HepG2 (cell line): ENCODE measurements at regions not wholly inside any gene's neighbourhood (a gene's known extent, or its start where the extent isn't known, plus 50 kb on each side); places are given as distances from the start of the nearest gene placed in this dataset.

Experiments
- ATAC-seq: fragments of 200-7000 bp; cut with Tn5 transposase; 3 replicates; pipeline ENCODE4 v1.9.1; 2020; ENCODE audit warnings: mild to moderate bottlenecking, moderate library complexity
- BruUV-seq: library from RNA; stranded (reverse); fragments of 400-500 nt; replicated peaks from 2 replicates; lab custom pipeline; 2021; lab: Mats Ljungman, UMichigan
- CTCF ChIA-PET: fragments of 300-600 bp; formaldehyde crosslinking; extraction: SDS; loops from one replicate; lab custom pipeline; 2021; ENCODE audit warnings: low total read pairs, inconsistent platforms, low intra/inter-chr PET ratio; lab: Yijun Ruan, JAX
- POLR2A ChIA-PET: fragments of 350-600 bp; sonication (Branson Sonifier 250); formaldehyde crosslinking; loops from one replicate; lab custom pipeline; 2020; ENCODE audit warnings: antibody characterized with exemption, inconsistent platforms; lab: Yijun Ruan, JAX
- DNase-seq: peaks from one replicate; pipeline ENCODE4 v3.0.0-alpha.2; 2015; ENCODE audit warnings: low spot score
- FAIRE-seq: peaks from 3 replicates; lab custom pipeline; 2011; peaks lifted over from hg19 to GRCh38; lab: Jason Lieb, UNC
- H2AFZ ChIP-seq: one replicate; pipeline ENCODE4 v1.6.1; 2011; ENCODE audit warnings: low read length, inconsistent platforms
- H3K27ac ChIP-seq: fragments of 300-600 bp; 3 replicates; pipeline ENCODE4 v1.8.0; 2011; ENCODE audit warnings: mixed run types, mild to moderate bottlenecking, mixed read lengths, low read length, inconsistent platforms; ENCODE audit not compliant: insufficient read depth; ENCODE audit errors: extremely low read length
- H3K27me3 ChIP-seq, 2 experiments: fragments of 200-600 bp in 1 of 2; 2 replicates in 1 of 2; 3 replicates in 1 of 2; pipeline versions ENCODE4 v1.6.0 to v1.8.0; 2011; ENCODE audit warnings: low read length in 2 of 2, mild to moderate bottlenecking in 2 of 2, moderate library complexity in 2 of 2, inconsistent platforms in 1 of 2; ENCODE audit not compliant: insufficient read depth in 2 of 2, control insufficient read depth in 1 of 2
- H3K36me3 ChIP-seq, 2 experiments: fragments of 200-600 bp in 1 of 2; replicated peaks in 1 of 2; 2 replicates in 1 of 2; 3 replicates in 1 of 2; pipeline versions ENCODE4 v1.5.1 to v1.8.0; 2011; ENCODE audit warnings: low read length in 2 of 2, inconsistent platforms in 1 of 2; ENCODE audit not compliant: insufficient read depth in 2 of 2, control insufficient read depth in 1 of 2
- H3K4me1 ChIP-seq: 2 replicates; pipeline ENCODE4 v1.5.1; 2012; ENCODE audit warnings: low read length, inconsistent platforms; ENCODE audit not compliant: insufficient read depth
- H3K4me2 ChIP-seq: 2 replicates; pipeline ENCODE4 v1.6.0; 2011; ENCODE audit warnings: low read depth, low read length, inconsistent platforms
- H3K4me3 ChIP-seq, 3 experiments: fragments of 200-600 bp in 1 of 3; sonication (generic), shearing (Covaris generic) in 1 of 3; replicated peaks in 1 of 3; 2 replicates each; pipeline ENCODE4 v1.5.1; 2011 to 2016; ENCODE audit warnings: low read length in 3 of 3, inconsistent platforms in 2 of 3, low read depth in 2 of 3, mild to moderate bottlenecking in 2 of 3, control low read depth in 1 of 3, mixed read lengths in 1 of 3; ENCODE audit not compliant: insufficient read depth in 1 of 3
- H3K79me2 ChIP-seq: one replicate; pipeline ENCODE4 v1.6.1; 2011; ENCODE audit warnings: low read length, inconsistent platforms; ENCODE audit not compliant: insufficient read depth
- H3K9ac ChIP-seq: 2 replicates; pipeline ENCODE4 v1.6.0; 2011; ENCODE audit warnings: mild to moderate bottlenecking, low read depth, low read length, inconsistent platforms; ENCODE audit not compliant: insufficient read depth
- H3K9me3 ChIP-seq: 2 replicates; pipeline ENCODE4 v1.5.1; 2012; ENCODE audit warnings: mild to moderate bottlenecking, low read length
- H4K20me1 ChIP-seq: 2 replicates; pipeline ENCODE4 v1.6.0; 2011; ENCODE audit warnings: inconsistent platforms, mild to moderate bottlenecking, low read length, moderate library complexity; ENCODE audit not compliant: insufficient read depth
- ADNP ChIP-seq: sonication (generic); formaldehyde crosslinking; IDR thresholded peaks from 2 replicates; pipeline ENCODE4 v1.4.0; 2020; ENCODE audit warnings: missing genetic modification reagents
- BCL6 ChIP-seq: IDR thresholded peaks from 2 replicates; pipeline ENCODE4 v1.6.1; 2016; ENCODE audit warnings: missing genetic modification reagents, missing compliant biosample characterization
- CENPX ChIP-seq: sonication (generic); formaldehyde crosslinking; IDR thresholded peaks from 2 replicates; pipeline ENCODE4 v1.9.0; 2021; ENCODE audit warnings: mild to moderate bottlenecking, missing genetic modification reagents, moderate library complexity
- DMAP1 ChIP-seq: IDR thresholded peaks from 2 replicates; pipeline ENCODE4 v1.6.1; 2016
- HOXA9 ChIP-seq: sonication (generic); formaldehyde crosslinking; IDR thresholded peaks from 2 replicates; pipeline ENCODE4 v1.8.1; 2022; ENCODE audit warnings: missing genetic modification reagents, mild to moderate bottlenecking, moderate library complexity, borderline replicate concordance
- NFKB2 ChIP-seq: sonication (generic); formaldehyde crosslinking; IDR thresholded peaks from 2 replicates; pipeline ENCODE4 v1.4.0; 2020; ENCODE audit warnings: missing genetic modification reagents, borderline replicate concordance
- U2AF1 ChIP-seq: fragments of 200-400 bp; formaldehyde crosslinking; optimal IDR thresholded peaks from 2 replicates; pipeline ENCODE3; 2017; ENCODE audit warnings: mild to moderate bottlenecking, low read depth, low read length
- ZFP1 ChIP-seq: IDR thresholded peaks from 2 replicates; pipeline ENCODE4 v1.6.1; 2016
- ZNF296 ChIP-seq: sonication (generic); formaldehyde crosslinking; conservative IDR thresholded peaks from 2 replicates; pipeline ENCODE4 v1.5.0; 2020; ENCODE audit warnings: mild to moderate bottlenecking, missing genetic modification reagents
- ZNF350 ChIP-seq: sonication (generic); formaldehyde crosslinking; IDR thresholded peaks from 2 replicates; pipeline ENCODE4 v1.4.0; 2020; ENCODE audit warnings: mild to moderate bottlenecking, low read depth, missing genetic modification reagents, borderline replicate concordance
- ZNF44 ChIP-seq: sonication (generic); formaldehyde crosslinking; IDR thresholded peaks from 2 replicates; pipeline ENCODE4 v1.5.1; 2020; ENCODE audit warnings: mild to moderate bottlenecking, missing genetic modification reagents
- ZNF543 ChIP-seq: sonication (generic); formaldehyde crosslinking; IDR thresholded peaks from 2 replicates; pipeline ENCODE4 v1.4.0; 2020; ENCODE audit warnings: mild to moderate bottlenecking, missing genetic modification reagents
- ZNF850 ChIP-seq: sonication (generic); formaldehyde crosslinking; conservative IDR thresholded peaks from 2 replicates; pipeline ENCODE4 v1.9.0; 2021; ENCODE audit warnings: mild to moderate bottlenecking, missing genetic modification reagents
- ZNF883 ChIP-seq: sonication (generic); formaldehyde crosslinking; IDR thresholded peaks from 2 replicates; pipeline ENCODE4 v1.5.1; 2020; ENCODE audit warnings: mild to moderate bottlenecking, missing genetic modification reagents; ENCODE audit errors: not compliant biosample characterization
- WGBS: methylation state at CpG from one replicate; pipeline ENCODE4 v1.1.6; 2017; ENCODE audit warnings: low lambda C conversion rate; 5-methylcytosine and 5-hydroxymethylcytosine counted together
- in situ Hi-C: cut with HindIII; loops from 2 replicates; pipeline ENCODE4 v1.10.0; 2017; ENCODE audit warnings: low pct_unique_long_range_greater_than_20kb; ENCODE audit not compliant: extremely low pct_ligation_motif_present
- intact Hi-C: fragments of 100-400 bp; cut with micrococcal nuclease; formaldehyde crosslinking; loops from one replicate; pipeline ENCODE4 v1.10.0; 2022; ENCODE audit not compliant: unreplicated experiment
- TF ChIP-seq, protein P1 (sequence below): IDR thresholded peaks from 2 replicates; pipeline ENCODE4 v1.6.1; 2016
- TF ChIP-seq, protein P2 (sequence below): sonication (generic); formaldehyde crosslinking; IDR thresholded peaks from 2 replicates; pipeline ENCODE4 v1.4.0; 2020; ENCODE audit warnings: mild to moderate bottlenecking, missing genetic modification reagents

GRCh38 chr20:4560667-4561066 lies 125.6 kb upstream of the PRNP start:
- H3K9me3 ChIP-seq: no peaks in the 10 kb centered on the region
- H3K4me3 ChIP-seq: no peak overlapping the region
- 0% methylated on average over 2 of the region's 2 CpGs for WGBS
- no peaks in the 10 kb centered on the region for H3K36me3 ChIP-seq
- no peaks in the 10 kb centered on the region for H3K4me1 ChIP-seq
- ChIA-PET CTCF (no interaction called here), POLR2A (no interaction called here)
- no peak overlapping the region for H3K4me2 ChIP-seq
- DNase-seq: no peak
- H4K20me1 ChIP-seq: no peaks in the 10 kb centered on the region
- TF ChIP-seq, protein P1, sequence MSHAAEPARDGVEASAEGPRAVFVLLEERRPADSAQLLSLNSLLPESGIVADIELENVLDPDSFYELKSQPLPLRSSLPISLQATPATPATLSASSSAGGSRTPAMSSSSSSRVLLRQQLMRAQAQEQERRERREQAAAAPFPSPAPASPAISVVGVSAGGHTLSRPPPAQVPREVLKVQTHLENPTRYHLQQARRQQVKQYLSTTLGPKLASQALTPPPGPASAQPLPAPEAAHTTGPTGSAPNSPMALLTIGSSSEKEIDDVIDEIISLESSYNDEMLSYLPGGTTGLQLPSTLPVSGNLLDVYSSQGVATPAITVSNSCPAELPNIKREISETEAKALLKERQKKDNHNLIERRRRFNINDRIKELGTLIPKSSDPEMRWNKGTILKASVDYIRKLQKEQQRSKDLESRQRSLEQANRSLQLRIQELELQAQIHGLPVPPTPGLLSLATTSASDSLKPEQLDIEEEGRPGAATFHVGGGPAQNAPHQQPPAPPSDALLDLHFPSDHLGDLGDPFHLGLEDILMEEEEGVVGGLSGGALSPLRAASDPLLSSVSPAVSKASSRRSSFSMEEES (CRISPR knock-in tag): no peak
- no peak for TF ChIP-seq ZFP1 (CRISPR knock-in tag)
- TF ChIP-seq U2AF1: no peak
- TF ChIP-seq, protein P2, sequence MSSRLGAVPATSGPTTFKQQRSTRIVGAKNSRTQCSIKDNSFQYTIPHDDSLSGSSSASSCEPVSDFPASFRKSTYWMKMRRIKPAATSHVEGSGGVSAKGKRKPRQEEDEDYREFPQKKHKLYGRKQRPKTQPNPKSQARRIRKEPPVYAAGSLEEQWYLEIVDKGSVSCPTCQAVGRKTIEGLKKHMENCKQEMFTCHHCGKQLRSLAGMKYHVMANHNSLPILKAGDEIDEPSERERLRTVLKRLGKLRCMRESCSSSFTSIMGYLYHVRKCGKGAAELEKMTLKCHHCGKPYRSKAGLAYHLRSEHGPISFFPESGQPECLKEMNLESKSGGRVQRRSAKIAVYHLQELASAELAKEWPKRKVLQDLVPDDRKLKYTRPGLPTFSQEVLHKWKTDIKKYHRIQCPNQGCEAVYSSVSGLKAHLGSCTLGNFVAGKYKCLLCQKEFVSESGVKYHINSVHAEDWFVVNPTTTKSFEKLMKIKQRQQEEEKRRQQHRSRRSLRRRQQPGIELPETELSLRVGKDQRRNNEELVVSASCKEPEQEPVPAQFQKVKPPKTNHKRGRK (CRISPR knock-in tag): no peak
- no peak for TF ChIP-seq NFKB2 (CRISPR knock-in tag)
- TF ChIP-seq HOXA9: no peak
- TF ChIP-seq ZNF350 (CRISPR knock-in tag): no peak
- TF ChIP-seq ZNF44: no peak
- TF ChIP-seq ZNF296 (CRISPR knock-in tag): no peak
- no peak for TF ChIP-seq CENPX (CRISPR knock-in tag)
- no peak for TF ChIP-seq ZNF543 (CRISPR knock-in tag)
- no peak for TF ChIP-seq ADNP
- TF ChIP-seq ZNF883: no peak
- TF ChIP-seq BCL6: no peak
- no peak for TF ChIP-seq DMAP1 (CRISPR knock-in tag)
- TF ChIP-seq ZNF850: no peak
- no peak overlapping the region for H3K27ac ChIP-seq
- no peak for FAIRE-seq
- in situ Hi-C loops (no loop called here), intact Hi-C loops (no loop called here)
- ATAC-seq: no peak
- no peak overlapping the region for H2AFZ ChIP-seq
- BruUV-seq: no TSS peak
- no peaks in the 10 kb centered on the region for H3K79me2 ChIP-seq
- no peaks in the 10 kb centered on the region for H3K27me3 ChIP-seq
- no peak overlapping the region for H3K9ac ChIP-seq
